Neutrophil (primary cell): ENCODE measurements at regions not wholly inside any gene's neighbourhood (a gene's known extent, or its start where the extent isn't known, plus 50 kb on each side); places are given as distances from the start of the nearest gene placed in this dataset.
"Not testable (repeated sequence)": the region's sequence is repeated elsewhere in the genome, so short reads cannot be mapped to it uniquely, and the experiment has no call there.

Experiments
- H3K27ac ChIP-seq: fragments of 200-600 bp; sonication (generic); 2 replicates; pipeline ENCODE4 v1.5.1; 2016; ENCODE audit warnings: mild to moderate bottlenecking, moderate library complexity
- H3K27me3 ChIP-seq: fragments of 200-600 bp; sonication (generic); 2 replicates; pipeline ENCODE4 v1.6.0; 2016; ENCODE audit warnings: mild to moderate bottlenecking
- H3K36me3 ChIP-seq: fragments of 200-600 bp; sonication (generic); 2 replicates; pipeline ENCODE4 v1.5.1; 2017
- H3K4me1 ChIP-seq, 2 experiments: fragments of 200-600 bp in 1 of 2; sonication (generic) in 1 of 2; 1 replicate in 1 of 2; 2 replicates in 1 of 2; pipeline versions ENCODE4 v1.5.1 to v1.6.1; 2013 to 2016; ENCODE audit warnings: low read depth in 1 of 2, low read length in 1 of 2, mild to moderate bottlenecking in 1 of 2, moderate library complexity in 1 of 2; ENCODE audit not compliant: control insufficient read depth in 1 of 2, insufficient read depth in 1 of 2
- H3K4me3 ChIP-seq, 2 experiments: fragments of 200-600 bp in 1 of 2; sonication (generic) in 1 of 2; 1 replicate in 1 of 2; 2 replicates in 1 of 2; pipeline ENCODE4 v1.5.1; 2013 to 2016; ENCODE audit warnings: low read depth in 1 of 2, low read length in 1 of 2, mild to moderate bottlenecking in 1 of 2, moderate library complexity in 1 of 2
- H3K9me3 ChIP-seq: fragments of 200-600 bp; sonication (generic); 2 replicates; pipeline ENCODE4 v1.5.1; 2016
- TF ChIP-seq, protein P1 (sequence below): fragments of 200-600 bp; sonication (generic); IDR thresholded peaks from 2 replicates; pipeline ENCODE4 v1.5.1; 2016; ENCODE audit warnings: antibody characterized with exemption

DNA sequence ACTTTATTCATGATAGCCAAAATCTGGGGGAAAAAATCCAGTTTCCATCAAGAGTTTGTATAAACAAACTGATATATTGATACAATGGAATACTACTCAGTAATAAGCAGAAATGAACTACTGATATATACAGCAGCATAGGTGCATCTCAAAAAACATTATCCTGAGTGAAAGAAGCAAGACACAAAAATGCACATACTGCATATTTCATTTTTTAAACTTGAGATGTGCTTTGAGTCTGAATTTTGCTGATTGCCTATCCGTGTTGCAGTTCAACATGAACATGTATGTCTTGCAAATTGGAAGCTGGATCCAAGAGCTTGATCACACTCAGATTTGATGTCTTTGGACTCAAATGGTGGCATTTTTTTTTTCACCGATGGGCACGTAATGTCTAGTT is 132.4 kb downstream of the TSEN15 start:
- Histone ChIP-seq H3K27ac (no peak overlapping the region), H3K9me3 (no peaks in the 10 kb centered on the region)
- TF ChIP-seq, protein P1, sequence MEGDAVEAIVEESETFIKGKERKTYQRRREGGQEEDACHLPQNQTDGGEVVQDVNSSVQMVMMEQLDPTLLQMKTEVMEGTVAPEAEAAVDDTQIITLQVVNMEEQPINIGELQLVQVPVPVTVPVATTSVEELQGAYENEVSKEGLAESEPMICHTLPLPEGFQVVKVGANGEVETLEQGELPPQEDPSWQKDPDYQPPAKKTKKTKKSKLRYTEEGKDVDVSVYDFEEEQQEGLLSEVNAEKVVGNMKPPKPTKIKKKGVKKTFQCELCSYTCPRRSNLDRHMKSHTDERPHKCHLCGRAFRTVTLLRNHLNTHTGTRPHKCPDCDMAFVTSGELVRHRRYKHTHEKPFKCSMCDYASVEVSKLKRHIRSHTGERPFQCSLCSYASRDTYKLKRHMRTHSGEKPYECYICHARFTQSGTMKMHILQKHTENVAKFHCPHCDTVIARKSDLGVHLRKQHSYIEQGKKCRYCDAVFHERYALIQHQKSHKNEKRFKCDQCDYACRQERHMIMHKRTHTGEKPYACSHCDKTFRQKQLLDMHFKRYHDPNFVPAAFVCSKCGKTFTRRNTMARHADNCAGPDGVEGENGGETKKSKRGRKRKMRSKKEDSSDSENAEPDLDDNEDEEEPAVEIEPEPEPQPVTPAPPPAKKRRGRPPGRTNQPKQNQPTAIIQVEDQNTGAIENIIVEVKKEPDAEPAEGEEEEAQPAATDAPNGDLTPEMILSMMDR, result no peak

DNA sequence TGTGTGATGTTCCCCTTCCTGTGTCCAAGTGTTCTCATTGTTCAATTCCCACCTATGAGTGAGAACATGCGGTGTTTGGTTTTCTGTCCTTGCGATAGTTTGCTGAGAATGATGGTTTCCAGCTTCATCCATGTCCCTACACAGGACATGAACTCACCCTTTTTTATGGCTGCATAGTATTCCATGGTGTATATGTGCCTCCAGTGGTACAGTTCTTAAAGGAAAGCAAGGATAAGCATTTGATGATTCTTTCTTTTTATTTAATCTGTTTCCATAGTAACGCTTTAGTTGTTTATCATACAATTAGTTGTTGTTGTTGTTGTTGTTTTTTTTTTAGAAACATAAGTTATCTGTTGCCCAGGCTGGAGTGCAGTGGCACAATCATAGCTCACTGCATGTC is 133.1 kb downstream of the TSEN15 start:
- H3K27ac ChIP-seq, H3K9me3 ChIP-seq, H3K27me3 ChIP-seq, H3K36me3 ChIP-seq, H3K4me3 ChIP-seq, H3K4me1 ChIP-seq: not testable (repeated sequence)

More for the DNA sequence above, 132.4 kb downstream of the TSEN15 start:
- Histone ChIP-seq H3K4me1 (no peaks in the 10 kb centered on the region), H3K4me3 (no peak overlapping the region), H3K36me3 (no peaks in the 10 kb centered on the region), H3K27me3 (no peaks in the 10 kb centered on the region)

DNA sequence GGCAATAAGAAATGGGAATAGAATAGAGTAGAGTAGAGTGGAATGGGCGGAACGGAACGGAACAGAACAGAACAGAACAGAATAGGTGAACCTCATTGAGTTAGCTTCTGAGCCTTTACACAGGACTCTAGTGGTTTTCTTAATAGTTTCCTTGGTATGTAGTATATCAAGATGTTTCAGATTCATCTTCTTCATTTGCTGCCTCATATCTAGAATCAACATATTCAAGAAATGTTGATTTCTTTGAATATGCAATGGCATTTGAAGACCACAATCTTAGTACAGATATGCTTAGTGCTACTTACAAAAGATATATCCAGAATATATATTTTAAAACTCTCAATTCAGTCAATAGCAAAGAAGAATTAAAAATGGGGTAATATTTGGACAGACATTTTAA is 133.8 kb downstream of the TSEN15 start:
- H3K27ac ChIP-seq, result no peak overlapping the region
- no peaks in the 10 kb centered on the region for H3K9me3 ChIP-seq
- H3K36me3 ChIP-seq, result no peaks in the 10 kb centered on the region
- no peaks in the 10 kb centered on the region for H3K27me3 ChIP-seq
- H3K4me3 ChIP-seq, result no peak overlapping the region
- H3K4me1 ChIP-seq, result no peaks in the 10 kb centered on the region
- TF ChIP-seq, protein P1, result no peak

DNA sequence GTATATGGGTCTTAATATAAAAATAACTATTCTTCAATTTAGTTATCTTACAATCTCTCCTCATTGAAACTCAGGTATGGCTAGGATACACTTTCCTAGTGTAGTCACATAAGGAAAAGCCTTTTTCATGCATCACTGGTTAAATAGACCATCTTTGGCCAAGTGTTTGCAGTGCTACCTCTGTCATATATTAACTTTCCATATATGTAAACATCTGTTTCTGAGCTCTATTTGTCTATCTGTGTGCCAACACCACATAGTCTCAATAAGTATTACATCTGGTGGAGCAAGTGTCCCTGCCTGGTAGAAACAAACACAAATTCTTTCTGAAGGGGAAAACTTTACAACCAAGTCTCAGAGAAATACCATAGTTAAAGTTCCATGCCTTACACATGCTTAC is 134.6 kb downstream of the TSEN15 start:
- no peaks in the 10 kb centered on the region for H3K9me3 ChIP-seq
- H3K4me1 ChIP-seq, result no peaks in the 10 kb centered on the region
- no peak overlapping the region for H3K4me3 ChIP-seq
- TF ChIP-seq, protein P1, result no peak
- H3K36me3 ChIP-seq, result no peaks in the 10 kb centered on the region
- H3K27me3 ChIP-seq, result peaks cover 6% of the 10 kb centered on the region
- no peak overlapping the region for H3K27ac ChIP-seq

DNA sequence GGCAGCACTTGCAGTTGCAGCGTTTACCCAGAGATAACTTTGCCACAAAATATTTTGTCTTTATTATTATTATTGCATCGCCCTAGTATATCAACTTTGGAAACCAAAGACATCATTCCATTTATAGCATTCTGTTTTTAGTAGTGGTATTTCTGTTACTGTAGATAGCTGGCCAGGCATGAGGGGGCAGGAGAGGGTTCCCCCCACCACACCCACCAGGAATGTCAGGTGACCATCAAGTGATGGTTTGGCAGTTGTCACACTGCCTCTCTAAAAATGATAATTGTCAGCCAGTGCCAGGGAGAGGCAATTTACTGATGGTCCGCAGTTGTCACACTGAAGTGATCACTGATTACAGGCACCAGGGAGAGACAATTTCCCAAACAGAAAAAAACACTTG is 135.6 kb downstream of the TSEN15 start:
- Histone ChIP-seq H3K27me3 (peaks cover 8% of the 10 kb centered on the region), H3K9me3 (no peaks in the 10 kb centered on the region)
- TF ChIP-seq, protein P1, result no peak

DNA sequence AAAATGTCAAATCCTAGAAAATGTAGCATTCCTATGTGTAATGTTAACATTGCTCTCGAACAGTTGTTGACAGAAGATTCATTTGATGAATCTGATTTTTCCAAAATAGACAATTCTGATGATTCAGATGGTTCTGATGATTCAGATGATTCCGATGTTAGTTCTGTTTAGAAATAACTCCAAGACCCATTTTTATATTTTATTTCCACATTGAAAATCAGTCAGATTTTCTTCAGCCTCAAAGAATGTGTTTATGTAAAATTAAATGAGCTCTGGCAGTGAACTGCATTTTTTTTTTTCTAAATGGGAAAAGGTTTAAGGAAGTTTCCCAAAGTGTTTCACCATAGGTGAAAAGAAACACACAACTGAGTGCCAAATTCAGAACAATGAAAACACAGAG is 136.5 kb downstream of the TSEN15 start:
- Histone ChIP-seq H3K9me3 (no peaks in the 10 kb centered on the region), H3K27me3 (peaks cover 8% of the 10 kb centered on the region), H3K4me1 (no peaks in the 10 kb centered on the region), H3K4me3 (no peak overlapping the region), H3K36me3 (no peaks in the 10 kb centered on the region), H3K27ac (no peak overlapping the region)
- TF ChIP-seq, protein P1, result no peak

More for the DNA sequence above, 135.6 kb downstream of the TSEN15 start:
- Histone ChIP-seq H3K36me3 (no peaks in the 10 kb centered on the region), H3K4me3 (no peak overlapping the region), H3K27ac (no peak overlapping the region), H3K4me1 (no peaks in the 10 kb centered on the region)
